IMR-90 (cell line): ENCODE measurements at regions not wholly inside any gene's neighbourhood (a gene's known extent, or its start where the extent isn't known, plus 50 kb on each side); places are given as distances from the start of the nearest gene placed in this dataset.
A peak's percentile ranks its signal among the peaks of the same experiment; 100 is the strongest.

Experiments
- BHLHE40 ChIP-seq: fragments of 150-350 bp; IDR thresholded peaks from 2 replicates; pipeline ENCODE4 v1.6.1; 2016; ENCODE audit warnings: mild to moderate bottlenecking, low read depth, low read length
- CEBPB ChIP-seq: IDR thresholded peaks from 2 replicates; pipeline ENCODE4 v1.6.1; 2012; ENCODE audit warnings: low read depth, low read length, improper control_type of control experiment
- FOS ChIP-seq: fragments of 150-350 bp; IDR thresholded peaks from 2 replicates; pipeline ENCODE4 v1.6.1; 2016; ENCODE audit warnings: low read depth, low read length
- MAZ ChIP-seq: IDR thresholded peaks from 2 replicates; pipeline ENCODE4 v1.6.1; 2012; ENCODE audit warnings: low read depth, mild to moderate bottlenecking, low read length, improper control_type of control experiment, moderate library complexity, borderline replicate concordance
- MXI1 ChIP-seq: IDR thresholded peaks from 2 replicates; pipeline ENCODE4 v1.6.1; 2012; ENCODE audit warnings: low read depth, mild to moderate bottlenecking, low read length, moderate library complexity, borderline replicate concordance
- POLR2A ChIP-seq: IDR thresholded peaks from 2 replicates; pipeline ENCODE4 v1.6.1; 2012; ENCODE audit warnings: mild to moderate bottlenecking, low read depth, low read length
- RAD21 ChIP-seq: IDR thresholded peaks from 2 replicates; pipeline ENCODE4 v1.6.1; 2012; ENCODE audit warnings: low read length, improper control_type of control experiment
- RCOR1 ChIP-seq: IDR thresholded peaks from 2 replicates; pipeline ENCODE4 v1.6.1; 2012; ENCODE audit warnings: mild to moderate bottlenecking, low read length, improper control_type of control experiment; ENCODE audit not compliant: insufficient replicate concordance
- RFX5 ChIP-seq: IDR thresholded peaks from 2 replicates; pipeline ENCODE4 v1.8.0; 2012; ENCODE audit warnings: low read depth, mild to moderate bottlenecking, low read length, moderate library complexity
- SMC3 ChIP-seq: fragments of 150-350 bp; IDR thresholded peaks from 2 replicates; pipeline ENCODE4 v1.6.1; 2016; ENCODE audit warnings: low read depth, mild to moderate bottlenecking, antibody characterized with exemption, low read length, moderate library complexity
- USF2 ChIP-seq: fragments of 150-350 bp; IDR thresholded peaks from 2 replicates; pipeline ENCODE4 v1.6.1; 2017; ENCODE audit warnings: mild to moderate bottlenecking, antibody characterized with exemption, low read length, low read depth
- TF ChIP-seq, protein P1 (sequence below): conservative IDR thresholded peaks from 2 replicates; pipeline ENCODE4 v1.5.1; 2012; ENCODE audit warnings: mild to moderate bottlenecking, low read depth, low read length, improper control_type of control experiment

GRCh38 chr1:90579212-90579802 is 137.8 kb downstream of the BARHL2 start:
- TF ChIP-seq, protein P1, sequence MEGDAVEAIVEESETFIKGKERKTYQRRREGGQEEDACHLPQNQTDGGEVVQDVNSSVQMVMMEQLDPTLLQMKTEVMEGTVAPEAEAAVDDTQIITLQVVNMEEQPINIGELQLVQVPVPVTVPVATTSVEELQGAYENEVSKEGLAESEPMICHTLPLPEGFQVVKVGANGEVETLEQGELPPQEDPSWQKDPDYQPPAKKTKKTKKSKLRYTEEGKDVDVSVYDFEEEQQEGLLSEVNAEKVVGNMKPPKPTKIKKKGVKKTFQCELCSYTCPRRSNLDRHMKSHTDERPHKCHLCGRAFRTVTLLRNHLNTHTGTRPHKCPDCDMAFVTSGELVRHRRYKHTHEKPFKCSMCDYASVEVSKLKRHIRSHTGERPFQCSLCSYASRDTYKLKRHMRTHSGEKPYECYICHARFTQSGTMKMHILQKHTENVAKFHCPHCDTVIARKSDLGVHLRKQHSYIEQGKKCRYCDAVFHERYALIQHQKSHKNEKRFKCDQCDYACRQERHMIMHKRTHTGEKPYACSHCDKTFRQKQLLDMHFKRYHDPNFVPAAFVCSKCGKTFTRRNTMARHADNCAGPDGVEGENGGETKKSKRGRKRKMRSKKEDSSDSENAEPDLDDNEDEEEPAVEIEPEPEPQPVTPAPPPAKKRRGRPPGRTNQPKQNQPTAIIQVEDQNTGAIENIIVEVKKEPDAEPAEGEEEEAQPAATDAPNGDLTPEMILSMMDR, result peak; percentile 56
- TF ChIP-seq RAD21, result peak; percentile 50
- no peak for TF ChIP-seq RFX5
- TF ChIP-seq POLR2A, result no peak
- no peak for TF ChIP-seq CEBPB
- no peak for TF ChIP-seq MAZ
- no peak for TF ChIP-seq BHLHE40
- no peak for TF ChIP-seq USF2
- TF ChIP-seq RCOR1, result no peak
- TF ChIP-seq MXI1, result no peak
- TF ChIP-seq SMC3, result peak; percentile 30; the same call in 1 of the 2 replicates
- TF ChIP-seq FOS, result no peak
